Inflammatory macrophage (primary cell): ENCODE measurements at regions not wholly inside any gene's neighbourhood (a gene's known extent, or its start where the extent isn't known, plus 50 kb on each side); places are given as distances from the start of the nearest gene placed in this dataset.

Experiments used
- DNase-seq, 2 donors: peaks; one replicate each; pipeline ENCODE4 v3.0.0-alpha.2; 2020 to 2022

- no peak for DNase-seq
Observed at GRCh38 chr13:108528303-108528702, 101.1 kb upstream of the MYO16 start.

DNA sequence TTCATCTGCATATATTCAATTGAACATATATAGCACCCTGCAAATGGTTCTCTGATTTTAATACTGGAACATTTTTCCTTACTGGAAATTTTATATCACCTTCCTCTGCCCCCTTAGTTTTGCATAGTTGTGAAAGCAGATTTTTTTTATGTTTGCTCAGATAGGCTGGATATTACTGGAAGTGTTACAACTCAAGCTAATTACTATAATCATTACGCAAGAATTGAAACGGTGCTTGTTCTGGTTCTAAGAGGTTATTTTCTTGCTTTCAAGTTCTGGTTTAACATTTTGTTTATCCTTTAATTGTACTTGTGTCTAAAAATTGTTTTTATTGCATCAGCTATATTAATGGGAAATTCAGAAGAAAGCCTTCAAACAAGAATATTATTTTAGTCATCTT lies 95.6 kb upstream of the MYO16 start:
- no peak for DNase-seq

DNA sequence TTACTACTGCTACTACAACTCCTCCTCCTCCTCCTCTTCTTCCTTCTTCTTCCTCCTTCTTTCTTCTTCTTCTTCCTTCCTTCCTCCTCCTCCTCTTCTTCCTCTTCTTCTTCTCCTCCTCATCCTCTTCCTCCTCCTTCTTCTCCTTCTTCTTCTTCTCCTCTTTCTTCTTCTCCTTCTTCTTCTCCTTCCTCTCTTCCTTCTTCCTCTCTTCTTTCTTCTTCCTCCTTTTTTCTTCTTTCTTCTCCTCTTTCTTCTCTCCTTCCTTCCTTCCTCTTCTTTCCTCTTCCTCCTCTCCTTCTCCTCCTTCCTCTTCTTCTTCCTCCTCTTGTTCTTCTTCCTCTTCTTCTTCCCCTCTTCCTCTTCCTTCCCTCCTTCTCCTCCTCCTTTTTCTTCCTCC lies 94.7 kb upstream of the MYO16 start:
- DNase-seq, result no peak

GRCh38 chr13:108549934-108550333 lies 79.5 kb upstream of the MYO16 start:
- no peak for DNase-seq

- DNase-seq, result no peak
Observed at GRCh38 chr13:108551674-108552073, 77.7 kb upstream of the MYO16 start.

GRCh38 chr13:108558489-108558888 lies 70.9 kb upstream of the MYO16 start:
- DNase-seq, result no peak

DNA sequence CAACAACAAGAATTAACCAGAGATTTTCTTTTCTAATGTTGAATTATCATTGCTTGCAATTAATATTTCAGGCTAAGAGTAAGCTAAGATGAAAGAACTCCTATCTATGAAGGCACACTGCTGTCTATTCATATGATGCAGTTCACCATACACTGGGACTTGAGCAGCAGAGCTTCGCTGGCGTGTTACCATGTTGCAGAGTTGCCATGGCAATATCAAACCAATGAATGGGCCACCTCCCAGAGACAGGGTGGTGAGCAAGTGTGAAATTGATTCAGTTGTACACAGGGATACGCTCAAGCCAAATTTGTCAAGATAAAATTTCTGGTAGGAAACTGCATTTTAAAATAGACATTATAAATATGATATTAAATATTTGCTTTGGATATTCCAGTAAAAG lies 69.3 kb upstream of the MYO16 start:
- DNase-seq, result no peak

GRCh38 chr13:108561149-108561548 lies 68.3 kb upstream of the MYO16 start:
- no peak for DNase-seq

DNA sequence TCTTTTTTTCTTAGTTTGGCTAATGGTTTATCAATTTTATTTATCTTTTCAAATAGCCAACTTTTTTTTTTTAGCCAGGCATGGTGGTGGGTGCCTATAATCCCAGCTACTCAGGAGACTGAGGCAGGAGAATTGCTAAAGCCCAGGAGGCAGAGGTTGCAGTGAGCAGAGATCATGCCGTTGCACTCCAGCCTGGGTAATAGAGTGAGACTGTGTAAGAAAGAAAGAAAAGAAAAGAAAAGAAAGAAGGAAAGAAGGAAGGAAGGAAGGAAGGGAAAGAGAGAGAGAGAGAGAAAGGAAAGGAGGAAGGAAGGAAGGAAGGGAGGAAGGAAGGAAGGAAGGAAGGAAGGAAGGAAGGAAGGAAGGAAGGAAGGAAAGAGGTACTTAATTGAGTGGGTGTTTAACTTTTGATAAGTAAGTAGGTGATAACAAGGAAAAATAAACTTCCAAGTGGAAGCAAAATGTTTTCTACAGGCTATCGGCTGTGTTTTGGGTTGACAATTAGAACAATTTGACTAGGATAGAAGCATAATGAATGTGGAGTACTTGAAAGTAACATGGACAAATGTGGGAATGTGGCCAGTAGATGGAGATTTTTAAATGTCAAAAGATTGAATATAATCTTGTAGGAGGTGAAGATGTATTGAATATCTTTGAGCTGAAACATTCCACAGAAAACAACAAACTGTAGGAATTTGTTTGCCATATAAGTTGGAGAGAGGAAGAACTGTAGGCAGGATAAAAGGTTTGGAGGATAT lies 62.8 kb upstream of the MYO16 start:
- DNase-seq, result no peak

DNA sequence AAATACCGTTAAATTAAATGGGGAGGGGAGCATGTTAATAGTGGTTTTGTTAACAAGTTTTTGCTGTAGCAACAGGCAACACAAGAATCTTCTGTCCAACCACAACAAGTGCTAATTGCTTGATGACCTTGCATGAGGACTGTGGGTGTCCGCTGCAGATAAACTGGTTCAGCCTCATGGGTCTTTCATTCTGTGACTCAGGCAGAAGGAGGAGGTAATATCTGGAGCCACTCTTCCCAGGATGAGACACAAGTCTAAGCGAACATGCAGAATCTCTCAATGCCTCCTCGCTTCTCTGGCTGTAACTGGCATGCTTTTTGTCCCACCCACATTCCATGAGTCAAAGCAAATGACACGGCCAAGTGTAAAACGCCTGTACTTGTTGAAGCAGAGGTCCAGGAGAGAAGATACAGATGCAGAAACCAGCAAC lies 56.6 kb upstream of the MYO16 start:
- DNase-seq, result no peak

GRCh38 chr13:108573455-108573854 lies 56.0 kb upstream of the MYO16 start:
- DNase-seq, result no peak

DNA sequence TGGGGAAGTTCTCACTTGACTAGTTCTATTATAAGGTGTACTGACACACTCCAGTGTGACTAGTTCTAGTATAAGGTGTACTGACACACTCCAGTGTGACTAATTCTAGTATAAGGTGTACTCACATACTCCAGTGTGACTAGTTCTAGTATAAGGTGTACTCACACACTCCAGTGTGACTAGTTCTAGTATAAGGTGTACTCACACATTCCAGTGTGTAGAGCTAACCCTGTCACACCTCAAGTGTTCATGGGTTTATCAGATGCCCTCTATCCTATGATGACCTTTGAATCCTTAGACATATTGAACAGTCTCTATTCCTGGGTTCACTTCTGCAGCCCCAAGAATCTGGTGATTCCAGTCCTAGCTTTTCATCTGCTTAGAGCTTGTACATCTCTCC lies 54.6 kb upstream of the MYO16 start:
- no peak for DNase-seq

DNA sequence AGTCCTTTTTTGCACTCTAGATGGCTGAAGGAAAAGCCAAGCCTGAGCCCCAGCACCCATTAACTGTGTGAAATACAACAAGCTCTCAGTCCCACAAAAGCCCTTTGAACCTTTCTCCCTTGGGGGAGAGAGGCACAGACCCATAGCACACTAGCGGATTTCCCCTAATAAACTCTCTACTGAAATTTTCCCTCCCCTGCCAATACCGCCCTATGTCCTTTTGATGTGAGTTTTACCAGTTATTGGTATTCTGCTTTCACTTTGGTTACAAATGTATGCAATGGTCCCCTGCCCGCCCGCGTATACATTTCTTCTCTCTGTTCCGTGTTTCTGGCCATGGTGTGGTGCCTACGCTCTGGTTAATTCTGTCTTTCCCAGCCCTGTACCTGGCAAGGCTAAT lies 54.0 kb upstream of the MYO16 start:
- no peak for DNase-seq
